ENCODE measurements at regions not wholly inside any gene's neighbourhood (a gene's known extent, or its start where the extent isn't known, plus 50 kb on each side); places are given as distances from the start of the nearest gene placed in this dataset.
"Not testable (repeated sequence)": the region's sequence is repeated elsewhere in the genome, so short reads cannot be mapped to it uniquely, and the experiment has no call there.

- not testable (repeated sequence) for H3K9ac ChIP-seq (ENCODE audit: low read depth, low read length); H3K4me3 ChIP-seq (ENCODE audit: low read depth, low read length); H3K4me1 ChIP-seq (ENCODE audit: control insufficient read depth, insufficient read depth, low read length); H3K36me3 ChIP-seq (ENCODE audit: control insufficient read depth, insufficient read depth, low read length); H3K27me3 ChIP-seq (ENCODE audit: control insufficient read depth, insufficient read depth, low read length); H3K27ac ChIP-seq (ENCODE audit: low read depth, low read length); H3K9me3 ChIP-seq (ENCODE audit: control insufficient read depth, insufficient read depth, low read length)
Measured at GRCh38 chr7:34581698-34582097, 76.3 kb upstream of the NPSR1 start.

GRCh38 chr7:34584526-34584925 is 73.5 kb upstream of the NPSR1 start:
- H3K27ac ChIP-seq (ENCODE audit: low read depth, low read length), result no peak overlapping the region
- no peaks in the 10 kb centered on the region for H3K36me3 ChIP-seq (ENCODE audit: control insufficient read depth, insufficient read depth, low read length)
- H3K27me3 ChIP-seq (ENCODE audit: control insufficient read depth, insufficient read depth, low read length), result no peaks in the 10 kb centered on the region
- H3K9me3 ChIP-seq (ENCODE audit: control insufficient read depth, insufficient read depth, low read length), result no peaks in the 10 kb centered on the region
- H3K9ac ChIP-seq (ENCODE audit: low read depth, low read length), result no peak overlapping the region
- no peaks in the 10 kb centered on the region for H3K4me1 ChIP-seq (ENCODE audit: control insufficient read depth, insufficient read depth, low read length)
- H3K4me3 ChIP-seq (ENCODE audit: low read depth, low read length), result no peak overlapping the region

GRCh38 chr7:34596887-34597286 is 61.1 kb upstream of the NPSR1 start:
- H3K4me1 ChIP-seq (ENCODE audit: control insufficient read depth, insufficient read depth, low read length), result peaks cover 8% of the 10 kb centered on the region; the same call in 1 of the 2 replicates
- H3K36me3 ChIP-seq (ENCODE audit: control insufficient read depth, insufficient read depth, low read length), result no peaks in the 10 kb centered on the region
- H3K27ac ChIP-seq (ENCODE audit: low read depth, low read length), result no peak overlapping the region
- no peak overlapping the region for H3K9ac ChIP-seq (ENCODE audit: low read depth, low read length)
- no peaks in the 10 kb centered on the region for H3K27me3 ChIP-seq (ENCODE audit: control insufficient read depth, insufficient read depth, low read length)
- H3K4me3 ChIP-seq (ENCODE audit: low read depth, low read length), result no peak overlapping the region
- peaks cover 3% of the 10 kb centered on the region for H3K9me3 ChIP-seq (ENCODE audit: control insufficient read depth, insufficient read depth, low read length)

GRCh38 chr7:34603711-34604444 is 54.1 kb upstream of the NPSR1 start:
- Histone ChIP-seq H3K4me3 (ENCODE audit: low read depth, low read length) (no peak overlapping the region), H3K9ac (ENCODE audit: low read depth, low read length) (no peak overlapping the region), H3K27ac (ENCODE audit: low read depth, low read length) (no peak overlapping the region), H3K9me3 (ENCODE audit: control insufficient read depth, insufficient read depth, low read length) (no peaks in the 10 kb centered on the region), H3K4me1 (ENCODE audit: control insufficient read depth, insufficient read depth, low read length) (no peaks in the 10 kb centered on the region), H3K27me3 (ENCODE audit: control insufficient read depth, insufficient read depth, low read length) (no peaks in the 10 kb centered on the region), H3K36me3 (ENCODE audit: control insufficient read depth, insufficient read depth, low read length) (no peaks in the 10 kb centered on the region)

All from HUES48 (cell line).